GM13977 (cell line): ENCODE measurements at regions not wholly inside any gene's neighbourhood (a gene's known extent, or its start where the extent isn't known, plus 50 kb on each side); places are given as distances from the start of the nearest gene placed in this dataset.

Source experiments
- DNase-seq: peaks from one replicate; pipeline ENCODE4 v3.0.0; 2012; ENCODE audit warnings: low spot score
- in situ Hi-C: fragments of 300-500 bp; cut with MboI; formaldehyde crosslinking; loops from one replicate; pipeline ENCODE4 v1.12.0; 2022; ENCODE audit warnings: low sequenced_read_pairs, low pct_unique_long_range_greater_than_20kb, mixed read lengths, inconsistent platforms; ENCODE audit not compliant: unreplicated experiment
- TF ChIP-seq, protein P1 (sequence below): IDR thresholded peaks from 2 replicates; pipeline ENCODE4 v1.5.1; 2012; ENCODE audit warnings: mild to moderate bottlenecking, control low read depth; ENCODE audit not compliant: insufficient read depth; ENCODE audit errors: extremely low read depth, missing control alignments

DNA sequence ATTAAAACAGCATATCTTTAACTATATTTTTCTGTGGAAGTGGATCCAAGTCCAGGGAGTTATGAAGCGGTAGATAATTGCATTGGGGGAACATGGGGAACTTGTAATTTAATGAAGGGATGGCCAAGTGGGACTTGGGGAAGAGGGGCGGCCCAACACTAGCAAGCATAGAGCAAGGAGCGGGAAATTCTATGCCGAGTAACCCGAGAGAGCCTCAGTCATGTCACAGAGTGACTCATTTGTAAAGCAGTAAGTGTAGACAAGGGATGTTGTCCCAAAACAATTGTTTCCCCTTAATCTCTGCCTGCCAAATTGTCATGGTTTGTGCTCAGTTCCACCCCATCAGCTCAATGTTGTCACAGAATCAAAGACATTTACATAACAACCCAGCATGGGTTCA is 620.1 kb downstream of the AJAP1 start:
- in situ Hi-C loops = no loop called here
- no peak for DNase-seq
- TF ChIP-seq, protein P1, sequence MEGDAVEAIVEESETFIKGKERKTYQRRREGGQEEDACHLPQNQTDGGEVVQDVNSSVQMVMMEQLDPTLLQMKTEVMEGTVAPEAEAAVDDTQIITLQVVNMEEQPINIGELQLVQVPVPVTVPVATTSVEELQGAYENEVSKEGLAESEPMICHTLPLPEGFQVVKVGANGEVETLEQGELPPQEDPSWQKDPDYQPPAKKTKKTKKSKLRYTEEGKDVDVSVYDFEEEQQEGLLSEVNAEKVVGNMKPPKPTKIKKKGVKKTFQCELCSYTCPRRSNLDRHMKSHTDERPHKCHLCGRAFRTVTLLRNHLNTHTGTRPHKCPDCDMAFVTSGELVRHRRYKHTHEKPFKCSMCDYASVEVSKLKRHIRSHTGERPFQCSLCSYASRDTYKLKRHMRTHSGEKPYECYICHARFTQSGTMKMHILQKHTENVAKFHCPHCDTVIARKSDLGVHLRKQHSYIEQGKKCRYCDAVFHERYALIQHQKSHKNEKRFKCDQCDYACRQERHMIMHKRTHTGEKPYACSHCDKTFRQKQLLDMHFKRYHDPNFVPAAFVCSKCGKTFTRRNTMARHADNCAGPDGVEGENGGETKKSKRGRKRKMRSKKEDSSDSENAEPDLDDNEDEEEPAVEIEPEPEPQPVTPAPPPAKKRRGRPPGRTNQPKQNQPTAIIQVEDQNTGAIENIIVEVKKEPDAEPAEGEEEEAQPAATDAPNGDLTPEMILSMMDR = no peak

DNA sequence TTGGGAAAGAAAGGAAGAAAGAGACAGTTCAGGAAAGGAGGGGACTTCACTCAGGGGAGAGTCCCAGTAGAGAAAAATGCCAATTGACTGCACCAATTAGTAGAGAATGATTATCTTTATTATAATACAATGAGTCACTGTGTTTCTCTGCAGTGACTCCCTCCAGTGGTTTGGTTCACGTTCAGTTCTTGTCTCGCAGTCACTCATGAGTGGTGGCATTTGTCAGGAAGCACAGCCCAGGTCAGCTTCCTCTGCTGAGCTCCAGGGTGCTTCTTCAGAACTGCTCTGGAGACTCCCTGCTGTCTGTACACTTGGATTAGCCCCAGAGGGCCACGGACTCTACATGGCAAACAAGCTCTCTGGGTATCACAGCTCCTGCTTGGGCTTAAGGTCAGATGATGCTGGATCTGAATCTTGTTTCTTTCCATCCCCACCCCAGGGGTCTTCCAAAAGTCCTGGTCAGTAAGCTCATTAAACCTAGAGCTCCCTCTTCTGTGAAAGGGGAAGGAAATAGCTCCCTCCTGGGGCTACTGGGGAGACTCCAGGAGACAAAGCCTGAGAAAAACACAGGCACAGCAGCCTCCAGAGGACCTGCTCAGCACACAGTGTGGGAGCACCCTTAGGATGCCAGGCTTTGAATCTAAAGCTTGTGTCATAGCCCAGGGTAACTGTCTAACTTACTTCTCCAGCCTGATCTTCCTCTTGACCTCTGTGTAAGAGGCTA is 619.0 kb downstream of the AJAP1 start:
- in situ Hi-C loops = no loop called here
- no peak for DNase-seq
- TF ChIP-seq, protein P1 = no peak

DNA sequence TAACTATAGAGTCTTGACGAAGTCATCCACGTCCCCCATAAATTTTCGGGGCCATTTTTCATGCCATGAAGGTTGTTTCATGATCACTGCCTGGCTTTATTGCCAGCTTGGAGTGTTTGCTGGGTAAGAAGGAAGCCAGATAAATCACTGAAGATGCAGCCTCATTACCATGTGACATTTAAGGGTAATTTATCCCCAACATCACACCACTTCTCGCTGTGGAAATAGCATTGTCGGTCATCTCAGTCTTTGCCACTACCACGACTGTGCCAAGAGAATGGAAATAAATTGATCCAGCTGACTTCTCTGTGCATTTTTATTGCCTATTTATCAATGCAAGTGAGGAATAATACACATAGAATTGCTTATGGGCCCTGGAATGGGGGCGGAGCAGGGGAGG is 617.9 kb downstream of the AJAP1 start:
- TF ChIP-seq, protein P1 = no peak
- in situ Hi-C loops = no loop called here
- DNase-seq = no peak

DNA sequence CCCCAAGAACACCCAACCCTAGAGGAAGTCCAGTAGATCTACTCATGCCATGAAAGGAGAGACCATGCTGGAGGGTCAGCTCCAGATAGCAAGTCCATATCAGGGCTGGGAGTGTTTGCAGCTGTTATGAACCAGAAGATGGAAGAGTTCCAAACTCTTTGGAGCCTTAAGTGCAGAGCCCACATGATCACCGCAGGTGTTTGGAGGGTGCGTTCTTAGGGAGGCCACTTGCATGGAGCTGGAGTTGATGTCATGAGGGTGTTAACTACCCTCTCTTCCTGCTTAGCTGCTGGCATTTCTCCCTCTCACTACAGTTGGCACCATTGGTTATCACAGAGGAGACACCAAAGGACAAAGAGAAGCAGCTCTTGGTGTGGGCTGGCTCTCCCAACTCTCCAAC is 616.9 kb downstream of the AJAP1 start:
- in situ Hi-C loops = no loop called here
- TF ChIP-seq, protein P1 = no peak
- no peak for DNase-seq

DNA sequence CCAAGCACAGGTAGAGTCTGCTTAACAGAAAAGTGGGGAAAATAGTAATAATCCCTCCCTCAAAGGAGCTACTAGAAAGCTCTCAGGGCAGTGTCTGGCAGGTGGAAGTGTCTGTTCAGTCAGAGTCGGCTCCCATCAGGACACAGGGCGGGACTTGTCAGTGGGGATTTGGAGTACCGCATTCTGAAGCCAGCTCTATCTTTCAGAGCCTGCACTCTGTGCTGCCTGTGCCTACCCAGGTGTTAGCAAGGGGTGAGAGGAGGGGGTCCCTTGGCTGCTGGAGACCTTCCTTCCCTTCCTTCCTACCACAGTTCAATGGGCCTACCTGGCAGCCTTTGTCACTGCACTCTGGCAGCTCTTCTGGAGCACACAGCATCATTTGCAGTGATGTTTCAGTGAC is 615.5 kb downstream of the AJAP1 start:
- in situ Hi-C loops = no loop called here
- TF ChIP-seq, protein P1 = no peak

DNA sequence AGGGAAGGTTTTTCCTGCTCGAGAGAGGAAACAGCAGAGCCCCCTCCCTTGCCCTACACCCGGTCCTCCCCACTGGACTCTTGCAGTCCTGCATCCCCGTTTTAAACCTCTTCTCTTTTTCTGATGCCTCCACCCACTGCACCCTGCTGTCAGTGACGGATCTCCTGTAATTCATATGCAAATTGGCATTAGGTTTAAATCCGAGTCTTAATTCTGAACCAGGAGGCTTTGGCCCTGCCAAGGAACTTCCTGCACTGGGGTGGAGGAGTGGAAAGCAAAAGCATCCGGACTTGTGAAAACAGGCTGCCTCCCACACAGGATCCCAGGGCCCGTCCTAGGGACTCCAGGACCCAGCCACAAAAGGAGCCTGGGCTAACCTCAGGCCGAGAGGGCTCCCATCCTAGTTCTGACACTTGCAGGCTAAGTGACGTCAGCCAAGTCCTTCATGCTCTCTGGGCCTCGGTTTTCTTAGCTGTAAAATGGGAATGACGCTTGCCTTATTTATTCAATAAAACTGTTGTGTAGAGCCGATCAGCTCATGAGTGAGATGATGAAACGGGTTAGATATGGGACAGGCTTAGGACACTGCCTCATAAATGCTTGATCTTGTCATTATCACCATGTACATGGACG is 613.3 kb downstream of the AJAP1 start:
- TF ChIP-seq, protein P1 = no peak
- DNase-seq = no peak
- in situ Hi-C loops = no loop called here

More for the DNA sequence above, 615.5 kb downstream of the AJAP1 start:
- DNase-seq = no peak
